HG02610 (cell line): ENCODE measurements at regions not wholly inside any gene's neighbourhood (a gene's known extent, or its start where the extent isn't known, plus 50 kb on each side); places are given as distances from the start of the nearest gene placed in this dataset.
A peak's percentile ranks its signal among the peaks of the same experiment; 100 is the strongest.
"Not testable (repeated sequence)": the region's sequence is repeated elsewhere in the genome, so short reads cannot be mapped to it uniquely, and the experiment has no call there.

ENCODE experiments used
- ATAC-seq: cut with Tn5 transposase; IDR thresholded peaks from one replicate; pipeline ENCODE4 v1.9.1; 2021; ENCODE audit warnings: mild to moderate bottlenecking, moderate library complexity; ENCODE audit not compliant: unreplicated experiment

- ATAC-seq: no peak
Observed at GRCh38 chr5:124516567-124516966, 229.9 kb downstream of the ZNF608 start.

GRCh38 chr5:124515497-124516245 is 230.8 kb downstream of the ZNF608 start:
- ATAC-seq: no peak

GRCh38 chr5:124514956-124515355 is 231.5 kb downstream of the ZNF608 start:
- no peak for ATAC-seq

- ATAC-seq: no peak
Observed at GRCh38 chr5:124512952-124513632, 233.3 kb downstream of the ZNF608 start.

- no peak for ATAC-seq
Observed at GRCh38 chr5:124512236-124512635, 234.2 kb downstream of the ZNF608 start.

- ATAC-seq: no peak
Observed at GRCh38 chr5:124511791-124512190, 234.6 kb downstream of the ZNF608 start.

- ATAC-seq: no peak
Observed at GRCh38 chr5:124507688-124508087, 238.8 kb downstream of the ZNF608 start.

- peak; percentile 98 for ATAC-seq
Observed at GRCh38 chr5:124504081-124504916, 242.1 kb downstream of the ZNF608 start.

GRCh38 chr5:124502551-124502950 is 243.9 kb downstream of the ZNF608 start:
- ATAC-seq: no peak

GRCh38 chr5:124499818-124500217 is 246.6 kb downstream of the ZNF608 start:
- not testable (repeated sequence) for ATAC-seq

- ATAC-seq: not testable (repeated sequence)
Observed at GRCh38 chr5:124496968-124497367, 249.5 kb downstream of the ZNF608 start.

GRCh38 chr5:124494540-124495116 is 251.8 kb downstream of the ZNF608 start:
- ATAC-seq: no peak

- no peak for ATAC-seq
Observed at GRCh38 chr5:124492444-124493224, 253.8 kb downstream of the ZNF608 start.

- not testable (repeated sequence) for ATAC-seq
Observed at GRCh38 chr5:124490315-124490714, 256.1 kb downstream of the ZNF608 start.

GRCh38 chr5:124481419-124481818 is 265.0 kb downstream of the ZNF608 start:
- no peak for ATAC-seq

- no peak for ATAC-seq
Observed at GRCh38 chr5:124480964-124481363, 265.5 kb downstream of the ZNF608 start.

GRCh38 chr5:124480022-124480421 is 266.4 kb downstream of the ZNF608 start:
- no peak for ATAC-seq

GRCh38 chr5:124478264-124478663 is 268.2 kb downstream of the ZNF608 start:
- no peak for ATAC-seq

- no peak for ATAC-seq
Observed at GRCh38 chr5:124477577-124477976, 268.9 kb downstream of the ZNF608 start.

GRCh38 chr5:124477062-124477461 is 269.4 kb downstream of the ZNF608 start:
- no peak for ATAC-seq
